ENCODE measurements at regions not wholly inside any gene's neighbourhood (a gene's known extent, or its start where the extent isn't known, plus 50 kb on each side); places are given as distances from the start of the nearest gene placed in this dataset.

- Histone ChIP-seq H4K20me1 (ENCODE audit: insufficient read depth, low read length, poor library complexity, severe bottlenecking) (no peaks in the 10 kb centered on the region), H2AFZ (ENCODE audit: low read length) (no peak overlapping the region), H3K79me2 (ENCODE audit: insufficient read depth, low read length) (no peaks in the 10 kb centered on the region), H3K4me3 (ENCODE audit: low read length, poor library complexity, severe bottlenecking) (no peak overlapping the region), H3K4me1 (ENCODE audit: insufficient read depth, low read length, poor library complexity, severe bottlenecking) (no peaks in the 10 kb centered on the region), H3K36me3 (ENCODE audit: insufficient read depth, low read length) (no peaks in the 10 kb centered on the region), H3K9me3 (ENCODE audit: insufficient read depth, low read depth, low read length) (no peaks in the 10 kb centered on the region), H3K9me2 (replicated peaks; ENCODE audit: low read depth, low read length) (no peaks in the 10 kb centered on the region), H3K4me2 (ENCODE audit: low read depth, low read length, poor library complexity, severe bottlenecking) (no peak overlapping the region), H3F3A (ENCODE audit: low read depth) (no peaks in the 10 kb centered on the region), H3K9ac (ENCODE audit: low read depth, low read length, poor library complexity, severe bottlenecking) (no peak overlapping the region), H3K27me3 (ENCODE audit: insufficient read depth, low read length, poor library complexity, severe bottlenecking) (no peaks in the 10 kb centered on the region)
- no peak for TF ChIP-seq EZH2phosphoT487 (IDR thresholded peaks at IDR 0.05; ENCODE audit: borderline replicate concordance)
- TF ChIP-seq, protein P1, sequence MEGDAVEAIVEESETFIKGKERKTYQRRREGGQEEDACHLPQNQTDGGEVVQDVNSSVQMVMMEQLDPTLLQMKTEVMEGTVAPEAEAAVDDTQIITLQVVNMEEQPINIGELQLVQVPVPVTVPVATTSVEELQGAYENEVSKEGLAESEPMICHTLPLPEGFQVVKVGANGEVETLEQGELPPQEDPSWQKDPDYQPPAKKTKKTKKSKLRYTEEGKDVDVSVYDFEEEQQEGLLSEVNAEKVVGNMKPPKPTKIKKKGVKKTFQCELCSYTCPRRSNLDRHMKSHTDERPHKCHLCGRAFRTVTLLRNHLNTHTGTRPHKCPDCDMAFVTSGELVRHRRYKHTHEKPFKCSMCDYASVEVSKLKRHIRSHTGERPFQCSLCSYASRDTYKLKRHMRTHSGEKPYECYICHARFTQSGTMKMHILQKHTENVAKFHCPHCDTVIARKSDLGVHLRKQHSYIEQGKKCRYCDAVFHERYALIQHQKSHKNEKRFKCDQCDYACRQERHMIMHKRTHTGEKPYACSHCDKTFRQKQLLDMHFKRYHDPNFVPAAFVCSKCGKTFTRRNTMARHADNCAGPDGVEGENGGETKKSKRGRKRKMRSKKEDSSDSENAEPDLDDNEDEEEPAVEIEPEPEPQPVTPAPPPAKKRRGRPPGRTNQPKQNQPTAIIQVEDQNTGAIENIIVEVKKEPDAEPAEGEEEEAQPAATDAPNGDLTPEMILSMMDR (conservative IDR thresholded peaks at IDR 0.05; ENCODE audit: low read length) = no peak
Observed at GRCh38 chr10:36425131-36425797, 700.1 kb upstream of the ANKRD30A start.

- Histone ChIP-seq H3K9me3 (ENCODE audit: insufficient read depth, low read depth, low read length) (no peaks in the 10 kb centered on the region), H3K27me3 (ENCODE audit: insufficient read depth, low read length, poor library complexity, severe bottlenecking) (no peaks in the 10 kb centered on the region), H3F3A (ENCODE audit: low read depth) (no peaks in the 10 kb centered on the region), H3K79me2 (ENCODE audit: insufficient read depth, low read length) (no peaks in the 10 kb centered on the region), H3K9me2 (replicated peaks; ENCODE audit: low read depth, low read length) (no peaks in the 10 kb centered on the region), H3K36me3 (ENCODE audit: insufficient read depth, low read length) (no peaks in the 10 kb centered on the region), H3K4me1 (ENCODE audit: insufficient read depth, low read length, poor library complexity, severe bottlenecking) (no peaks in the 10 kb centered on the region), H3K4me3 (ENCODE audit: low read length, poor library complexity, severe bottlenecking) (no peak overlapping the region), H4K20me1 (ENCODE audit: insufficient read depth, low read length, poor library complexity, severe bottlenecking) (no peaks in the 10 kb centered on the region), H3K4me2 (ENCODE audit: low read depth, low read length, poor library complexity, severe bottlenecking) (no peak overlapping the region), H3K9ac (ENCODE audit: low read depth, low read length, poor library complexity, severe bottlenecking) (no peak overlapping the region), H2AFZ (ENCODE audit: low read length) (no peak overlapping the region)
- TF ChIP-seq, protein P1 (conservative IDR thresholded peaks at IDR 0.05; ENCODE audit: low read length) = no peak
- no peak for TF ChIP-seq EZH2phosphoT487 (IDR thresholded peaks at IDR 0.05; ENCODE audit: borderline replicate concordance)
Observed at GRCh38 chr10:36424502-36424901, 700.9 kb upstream of the ANKRD30A start.

DNA sequence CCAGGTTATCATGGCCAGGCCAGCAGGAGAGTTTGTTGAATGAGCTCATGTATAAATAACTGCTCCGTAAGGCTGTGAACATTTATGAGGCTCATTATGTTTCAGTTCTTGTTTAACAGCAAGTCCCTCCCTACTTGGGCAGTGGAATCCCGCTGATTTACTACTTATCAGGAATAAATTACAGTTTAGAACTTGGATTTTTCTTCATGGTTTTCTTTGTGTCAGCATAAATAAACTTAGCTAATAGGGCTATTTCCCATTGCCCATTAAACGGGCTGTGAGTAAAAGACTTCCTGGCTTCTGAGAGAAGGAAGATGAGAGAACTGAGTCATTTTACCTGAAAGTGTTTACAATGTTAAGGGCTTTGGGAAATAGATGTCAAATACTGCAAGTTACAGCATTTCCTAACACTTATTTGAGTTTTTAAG is 701.6 kb upstream of the ANKRD30A start:
- Histone ChIP-seq H3K4me1 (ENCODE audit: insufficient read depth, low read length, poor library complexity, severe bottlenecking) (no peaks in the 10 kb centered on the region), H3K27me3 (ENCODE audit: insufficient read depth, low read length, poor library complexity, severe bottlenecking) (no peaks in the 10 kb centered on the region), H4K20me1 (ENCODE audit: insufficient read depth, low read length, poor library complexity, severe bottlenecking) (no peaks in the 10 kb centered on the region), H3K9ac (ENCODE audit: low read depth, low read length, poor library complexity, severe bottlenecking) (no peak overlapping the region), H3K36me3 (ENCODE audit: insufficient read depth, low read length) (no peaks in the 10 kb centered on the region), H3K9me2 (replicated peaks; ENCODE audit: low read depth, low read length) (no peaks in the 10 kb centered on the region), H2AFZ (ENCODE audit: low read length) (no peak overlapping the region), H3K4me2 (ENCODE audit: low read depth, low read length, poor library complexity, severe bottlenecking) (no peak overlapping the region), H3K4me3 (ENCODE audit: low read length, poor library complexity, severe bottlenecking) (no peak overlapping the region), H3K79me2 (ENCODE audit: insufficient read depth, low read length) (no peaks in the 10 kb centered on the region), H3F3A (ENCODE audit: low read depth) (no peaks in the 10 kb centered on the region), H3K9me3 (ENCODE audit: insufficient read depth, low read depth, low read length) (no peaks in the 10 kb centered on the region)
- no peak for TF ChIP-seq EZH2phosphoT487 (IDR thresholded peaks at IDR 0.05; ENCODE audit: borderline replicate concordance)
- TF ChIP-seq, protein P1 (conservative IDR thresholded peaks at IDR 0.05; ENCODE audit: low read length) = no peak

Data from Loucy (cell line).